NCI-H2196 treated with DMSO at 0.1 percent for 48 hours (cell line): ENCODE measurements at regions not wholly inside any gene's neighbourhood (a gene's known extent, or its start where the extent isn't known, plus 50 kb on each side); places are given as distances from the start of the nearest gene placed in this dataset.

ENCODE experiments used
- DNase-seq: peaks from one replicate; lab custom pipeline; 2025; ENCODE audit not compliant: unreplicated experiment; lab: John Stamatoyannopoulos, UW

GRCh38 chr17:12287953-12288352 lies 267.3 kb downstream of the MAP2K4 start:
- no peak for DNase-seq

- DNase-seq, result no peak
Observed at GRCh38 chr17:12290207-12290606, 269.5 kb downstream of the MAP2K4 start.

GRCh38 chr17:12296209-12296625 lies 275.5 kb downstream of the MAP2K4 start:
- no peak for DNase-seq

GRCh38 chr17:12301551-12301950 lies 280.9 kb downstream of the MAP2K4 start:
- no peak for DNase-seq

- no peak for DNase-seq
Observed at GRCh38 chr17:12302711-12303110, 282.0 kb downstream of the MAP2K4 start.

- DNase-seq, result no peak
Observed at GRCh38 chr17:12310811-12311210, 290.1 kb downstream of the MAP2K4 start.

- DNase-seq, result no peak
Observed at GRCh38 chr17:12312692-12313091, 292.0 kb downstream of the MAP2K4 start.

- no peak for DNase-seq
Observed at GRCh38 chr17:12313786-12314185, 293.1 kb downstream of the MAP2K4 start.

GRCh38 chr17:12316021-12316420 lies 295.3 kb downstream of the MAP2K4 start:
- DNase-seq, result no peak

- DNase-seq, result no peak
Observed at GRCh38 chr17:12318571-12319266, 298.0 kb downstream of the MAP2K4 start.

- DNase-seq, result no peak
Observed at GRCh38 chr17:12320286-12320685, 299.6 kb downstream of the MAP2K4 start.

GRCh38 chr17:12328204-12328603 lies 307.5 kb downstream of the MAP2K4 start:
- no peak for DNase-seq

- no peak for DNase-seq
Observed at GRCh38 chr17:12330456-12330855, 309.8 kb downstream of the MAP2K4 start.

GRCh38 chr17:12341328-12341727 lies 320.7 kb downstream of the MAP2K4 start:
- DNase-seq, result no peak

- no peak for DNase-seq
Observed at GRCh38 chr17:12342161-12342560, 321.5 kb downstream of the MAP2K4 start.

GRCh38 chr17:12342609-12343435 lies 322.1 kb downstream of the MAP2K4 start:
- DNase-seq, result no peak

- no peak for DNase-seq
Observed at GRCh38 chr17:12348476-12348875, 317.2 kb upstream of the MYOCD start.

GRCh38 chr17:12349297-12349696 lies 316.4 kb upstream of the MYOCD start:
- no peak for DNase-seq

- DNase-seq, result no peak
Observed at GRCh38 chr17:12352127-12352526, 313.6 kb upstream of the MYOCD start.

GRCh38 chr17:12357600-12357999 lies 308.1 kb upstream of the MYOCD start:
- DNase-seq, result no peak

- no peak for DNase-seq
Observed at GRCh38 chr17:12358477-12358876, 307.2 kb upstream of the MYOCD start.

- no peak for DNase-seq
Observed at GRCh38 chr17:12362853-12363455, 302.7 kb upstream of the MYOCD start.
